IPS-20b (cell line): ENCODE measurements at regions not wholly inside any gene's neighbourhood (a gene's known extent, or its start where the extent isn't known, plus 50 kb on each side); places are given as distances from the start of the nearest gene placed in this dataset.

Source experiments
- H3K27ac ChIP-seq: one replicate; pipeline ENCODE4 v1.5.1; 2013; ENCODE audit warnings: low read length
- H3K27me3 ChIP-seq: 2 replicates; pipeline ENCODE4 v1.6.1; 2013; ENCODE audit warnings: mild to moderate bottlenecking, low read length, inconsistent platforms; ENCODE audit not compliant: insufficient read depth
- H3K36me3 ChIP-seq: 2 replicates; pipeline ENCODE4 v1.6.1; 2013; ENCODE audit warnings: low read depth, mild to moderate bottlenecking, inconsistent platforms, low read length, moderate library complexity; ENCODE audit not compliant: insufficient read depth
- H3K4me1 ChIP-seq: 2 replicates; pipeline ENCODE4 v1.6.1; 2013; ENCODE audit warnings: mild to moderate bottlenecking, control low read depth, inconsistent platforms, low read length, moderate library complexity; ENCODE audit not compliant: insufficient read depth
- H3K4me3 ChIP-seq: 2 replicates; pipeline ENCODE4 v1.5.1; 2013; ENCODE audit warnings: mild to moderate bottlenecking, low read length, inconsistent platforms
- H3K9ac ChIP-seq: 2 replicates; pipeline ENCODE4 v1.6.1; 2013; ENCODE audit warnings: low read depth, mild to moderate bottlenecking, inconsistent platforms, low read length, moderate library complexity
- H3K9me3 ChIP-seq: 2 replicates; pipeline ENCODE4 v1.6.1; 2013; ENCODE audit warnings: mild to moderate bottlenecking, low read depth, low read length, inconsistent platforms; ENCODE audit not compliant: insufficient read depth

GRCh38 chr5:51944500-51945125 lies 561.4 kb downstream of the ISL1 start:
- Histone ChIP-seq H3K9ac (no peak overlapping the region), H3K27ac (no peak overlapping the region), H3K36me3 (no peaks in the 10 kb centered on the region), H3K4me1 (no peaks in the 10 kb centered on the region), H3K9me3 (peaks cover 48% of the 10 kb centered on the region), H3K27me3 (no peaks in the 10 kb centered on the region), H3K4me3 (no peak overlapping the region)

- Histone ChIP-seq H3K27ac (no peak overlapping the region), H3K27me3 (no peaks in the 10 kb centered on the region), H3K4me3 (no peak overlapping the region), H3K9ac (no peak overlapping the region), H3K36me3 (no peaks in the 10 kb centered on the region), H3K4me1 (no peaks in the 10 kb centered on the region), H3K9me3 (no peaks in the 10 kb centered on the region)
Observed at GRCh38 chr5:51958473-51958872, 575.2 kb downstream of the ISL1 start.

GRCh38 chr5:51960617-51961121 lies 577.4 kb downstream of the ISL1 start:
- Histone ChIP-seq H3K27ac (no peak overlapping the region), H3K36me3 (no peaks in the 10 kb centered on the region), H3K4me1 (no peaks in the 10 kb centered on the region), H3K9ac (no peak overlapping the region), H3K4me3 (no peak overlapping the region), H3K9me3 (no peaks in the 10 kb centered on the region), H3K27me3 (no peaks in the 10 kb centered on the region)

- H3K9me3 ChIP-seq, result no peaks in the 10 kb centered on the region
- no peak overlapping the region for H3K4me3 ChIP-seq
- H3K4me1 ChIP-seq, result no peaks in the 10 kb centered on the region
- no peaks in the 10 kb centered on the region for H3K27me3 ChIP-seq
- no peak overlapping the region for H3K27ac ChIP-seq
- no peak overlapping the region for H3K9ac ChIP-seq
- no peaks in the 10 kb centered on the region for H3K36me3 ChIP-seq
Observed at GRCh38 chr5:51961154-51961562, 577.9 kb downstream of the ISL1 start.

GRCh38 chr5:51968756-51969155 lies 585.5 kb downstream of the ISL1 start:
- Histone ChIP-seq H3K4me3 (no peak overlapping the region), H3K27ac (peak overlapping the region; percentile 23), H3K4me1 (peaks cover 10% of the 10 kb centered on the region; the same call in 1 of the 2 replicates), H3K27me3 (no peaks in the 10 kb centered on the region), H3K9ac (no peak overlapping the region), H3K9me3 (no peaks in the 10 kb centered on the region), H3K36me3 (no peaks in the 10 kb centered on the region)

- H3K4me3 ChIP-seq, result no peak overlapping the region
- no peaks in the 10 kb centered on the region for H3K9me3 ChIP-seq
- H3K9ac ChIP-seq, result no peak overlapping the region
- H3K27me3 ChIP-seq, result no peaks in the 10 kb centered on the region
- H3K4me1 ChIP-seq, result no peaks in the 10 kb centered on the region
- H3K27ac ChIP-seq, result no peak overlapping the region
- no peaks in the 10 kb centered on the region for H3K36me3 ChIP-seq
Observed at GRCh38 chr5:51974834-51975233, 591.6 kb downstream of the ISL1 start.

- no peak overlapping the region for H3K4me3 ChIP-seq
- H3K9me3 ChIP-seq, result no peaks in the 10 kb centered on the region
- H3K36me3 ChIP-seq, result no peaks in the 10 kb centered on the region
- H3K27ac ChIP-seq, result no peak overlapping the region
- H3K4me1 ChIP-seq, result no peaks in the 10 kb centered on the region
- H3K27me3 ChIP-seq, result no peaks in the 10 kb centered on the region
- no peak overlapping the region for H3K9ac ChIP-seq
Observed at GRCh38 chr5:51977014-51977413, 593.8 kb downstream of the ISL1 start.

- no peaks in the 10 kb centered on the region for H3K9me3 ChIP-seq
- no peak overlapping the region for H3K27ac ChIP-seq
- H3K36me3 ChIP-seq, result no peaks in the 10 kb centered on the region
Observed at GRCh38 chr5:51983161-51983560, 599.9 kb downstream of the ISL1 start.

GRCh38 chr5:51986733-51987132 lies 603.5 kb downstream of the ISL1 start:
- Histone ChIP-seq H3K36me3 (no peaks in the 10 kb centered on the region), H3K4me1 (no peaks in the 10 kb centered on the region), H3K27me3 (peaks cover 5% of the 10 kb centered on the region; the same call in 1 of the 2 replicates), H3K4me3 (no peak overlapping the region), H3K27ac (no peak overlapping the region), H3K9ac (no peak overlapping the region), H3K9me3 (no peaks in the 10 kb centered on the region)

More at GRCh38 chr5:51983161-51983560, 599.9 kb downstream of the ISL1 start:
- Histone ChIP-seq H3K4me1 (no peaks in the 10 kb centered on the region), H3K9ac (no peak overlapping the region), H3K27me3 (no peaks in the 10 kb centered on the region), H3K4me3 (no peak overlapping the region)

GRCh38 chr5:51987239-51987638 lies 604.0 kb downstream of the ISL1 start:
- Histone ChIP-seq H3K27me3 (peaks cover 5% of the 10 kb centered on the region; the same call in 1 of the 2 replicates), H3K36me3 (no peaks in the 10 kb centered on the region), H3K4me1 (no peaks in the 10 kb centered on the region), H3K9me3 (no peaks in the 10 kb centered on the region), H3K4me3 (no peak overlapping the region), H3K9ac (no peak overlapping the region), H3K27ac (no peak overlapping the region)

- H3K9ac ChIP-seq, result no peak overlapping the region
- H3K27ac ChIP-seq, result no peak overlapping the region
- peaks cover 5% of the 10 kb centered on the region; the same call in 1 of the 2 replicates for H3K27me3 ChIP-seq
- no peaks in the 10 kb centered on the region for H3K4me1 ChIP-seq
- no peak overlapping the region for H3K4me3 ChIP-seq
- no peaks in the 10 kb centered on the region for H3K9me3 ChIP-seq
- no peaks in the 10 kb centered on the region for H3K36me3 ChIP-seq
Observed at GRCh38 chr5:51987669-51988209, 604.5 kb downstream of the ISL1 start.

- Histone ChIP-seq H3K4me3 (no peak overlapping the region), H3K27ac (no peak overlapping the region), H3K36me3 (no peaks in the 10 kb centered on the region), H3K9me3 (no peaks in the 10 kb centered on the region), H3K4me1 (no peaks in the 10 kb centered on the region), H3K27me3 (peaks cover 5% of the 10 kb centered on the region; the same call in 1 of the 2 replicates), H3K9ac (no peak overlapping the region)
Observed at GRCh38 chr5:51988634-51989033, 605.4 kb downstream of the ISL1 start.
